CD4-positive, alpha-beta memory T cell (primary cell): ENCODE measurements at regions not wholly inside any gene's neighbourhood (a gene's known extent, or its start where the extent isn't known, plus 50 kb on each side); places are given as distances from the start of the nearest gene placed in this dataset.

Experiments
- CTCF ChIA-PET: fragments of 350-600 bp; sonication (Branson Sonifier 250); formaldehyde crosslinking; loops from one replicate; lab custom pipeline; 2021; ENCODE audit warnings: inconsistent platforms; ENCODE audit not compliant: partially characterized antibody; lab: Charles Lee
- POLR2A ChIA-PET: fragments of 350-600 bp; sonication (Branson Sonifier 250); formaldehyde crosslinking; loops from one replicate; lab custom pipeline; 2021; ENCODE audit not compliant: partially characterized antibody; lab: Charles Lee
- DNase-seq, 5 donors: peaks; one replicate each; pipeline versions ENCODE4 v3.0.0 to v3.0.0-alpha.2; 2020 to 2022; ENCODE audit warnings: mixed read lengths in 1 of 5
- H3K27ac ChIP-seq: one replicate; pipeline ENCODE4 v1.7.0; 2013; ENCODE audit warnings: low read depth, low read length
- H3K27me3 ChIP-seq: 2 replicates; pipeline ENCODE4 v1.7.0; 2013; ENCODE audit warnings: mild to moderate bottlenecking, low read length, moderate library complexity; ENCODE audit not compliant: insufficient read depth
- H3K36me3 ChIP-seq: 2 replicates; pipeline ENCODE4 v1.7.0; 2013; ENCODE audit warnings: mild to moderate bottlenecking, low read length, moderate library complexity; ENCODE audit not compliant: insufficient read depth
- H3K4me1 ChIP-seq: 2 replicates; pipeline ENCODE4 v1.7.0; 2013; ENCODE audit warnings: mild to moderate bottlenecking, low read length, moderate library complexity; ENCODE audit not compliant: insufficient read depth
- H3K4me3 ChIP-seq, 2 donors: one replicate each; pipeline ENCODE4 v1.7.0; 2013; ENCODE audit warnings: low read length in 2 of 2, mild to moderate bottlenecking in 1 of 2
- H3K9me3 ChIP-seq, 2 donors: one replicate each; pipeline ENCODE4 v1.7.0; 2013; ENCODE audit warnings: low read length in 2 of 2, control low read depth in 1 of 2; ENCODE audit not compliant: control insufficient read depth in 1 of 2
- H3K27ac Mint-ChIP-seq, 7 donors: one replicate each; pipeline ENCODE4 v1.8.0; 2020 to 2021; ENCODE audit warnings: mixed read lengths in 7 of 7, mild to moderate bottlenecking in 6 of 7, inconsistent platforms in 3 of 7, moderate library complexity in 3 of 7
- H3K27me3 Mint-ChIP-seq, 2 donors: one replicate each; pipeline ENCODE4 v1.8.0; 2020 to 2021; ENCODE audit warnings: mixed read lengths in 2 of 2
- H3K36me3 Mint-ChIP-seq, 2 donors: one replicate each; pipeline ENCODE4 v1.8.0; 2020 to 2021; ENCODE audit warnings: mixed read lengths in 2 of 2, inconsistent platforms in 1 of 2, mild to moderate bottlenecking in 1 of 2
- H3K4me1 Mint-ChIP-seq, 4 donors: one replicate each; pipeline ENCODE4 v1.8.0; 2020 to 2021; ENCODE audit warnings: mixed read lengths in 4 of 4, mild to moderate bottlenecking in 1 of 4
- H3K4me3 Mint-ChIP-seq, 8 donors: one replicate each; pipeline ENCODE4 v1.8.0; 2020 to 2021; ENCODE audit warnings: mixed read lengths in 8 of 8, mild to moderate bottlenecking in 7 of 8, moderate library complexity in 6 of 8, inconsistent platforms in 3 of 8
- H3K9me3 Mint-ChIP-seq, 8 donors: one replicate each; pipeline ENCODE4 v1.8.0; 2020 to 2021; ENCODE audit warnings: mixed read lengths in 8 of 8, mild to moderate bottlenecking in 5 of 8, inconsistent platforms in 3 of 8, moderate library complexity in 1 of 8
- intact Hi-C: fragments of 100-400 bp; cut with micrococcal nuclease; formaldehyde crosslinking; loops from one replicate; pipeline ENCODE4 v1.15.1; 2023

GRCh38 chr14:85252011-85252410 lies 277.9 kb upstream of the FLRT2 start:
- DNase-seq, result no peak
- H3K27me3 ChIP-seq, result no peaks in the 10 kb centered on the region

DNA sequence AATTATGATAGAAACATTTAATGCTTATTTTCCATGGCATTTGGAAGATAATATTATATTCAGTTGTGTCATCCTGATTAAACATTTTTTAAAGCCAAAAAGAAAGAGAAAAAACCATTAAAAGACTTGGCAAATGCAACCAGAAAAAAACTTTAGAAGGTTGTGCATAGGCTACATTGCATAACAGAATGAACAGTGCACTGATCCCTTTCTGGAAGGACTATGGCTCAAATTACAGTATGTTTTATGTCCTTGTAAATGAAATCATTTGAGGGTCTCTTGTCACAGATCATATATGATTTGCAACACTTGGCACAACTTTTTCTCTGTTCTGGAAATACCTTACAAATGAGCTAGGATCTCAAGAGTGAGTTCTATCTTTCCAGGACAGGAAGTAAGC lies 275.2 kb upstream of the FLRT2 start:
- no peak for DNase-seq
- Histone ChIP-seq H3K9me3 (no peaks in the 10 kb centered on the region), H3K36me3 (no peaks in the 10 kb centered on the region), H3K4me1 (no peaks in the 10 kb centered on the region), H3K4me3 (no peak overlapping the region), H3K27ac (no peak overlapping the region), H3K27me3 (no peaks in the 10 kb centered on the region)
- CTCF ChIA-PET, result no interaction called here
- peaks cover 0 to 6% (median 2%) of the 10 kb centered on the region in 8 donors for H3K9me3 Mint-ChIP-seq
- H3K4me1 Mint-ChIP-seq, result no peaks in the 10 kb centered on the region
- no peak overlapping the region for H3K4me3 Mint-ChIP-seq
- H3K36me3 Mint-ChIP-seq, result no peaks in the 10 kb centered on the region
- intact Hi-C loops, result no loop called here
- no peaks in the 10 kb centered on the region for H3K27me3 Mint-ChIP-seq
- POLR2A ChIA-PET, result no interaction called here
- no peak overlapping the region for H3K27ac Mint-ChIP-seq

More at GRCh38 chr14:85252011-85252410, 277.9 kb upstream of the FLRT2 start:
- Mint-ChIP-seq H3K9me3 (peaks cover 0 to 8% (median 2%) of the 10 kb centered on the region in 8 donors), H3K27me3 (no peaks in the 10 kb centered on the region), H3K27ac (no peak overlapping the region), H3K4me1 (no peaks in the 10 kb centered on the region), H3K36me3 (no peaks in the 10 kb centered on the region), H3K4me3 (no peak overlapping the region)
- Histone ChIP-seq H3K9me3 (no peaks in the 10 kb centered on the region), H3K36me3 (no peaks in the 10 kb centered on the region), H3K4me1 (no peaks in the 10 kb centered on the region), H3K4me3 (no peak overlapping the region), H3K27ac (no peak overlapping the region)
- POLR2A ChIA-PET, result no interaction called here
- CTCF ChIA-PET, result no interaction called here
- intact Hi-C loops, result no loop called here

GRCh38 chr14:85257287-85257686 lies 272.7 kb upstream of the FLRT2 start:
- Histone ChIP-seq H3K4me1 (no peaks in the 10 kb centered on the region), H3K9me3 (no peaks in the 10 kb centered on the region), H3K36me3 (no peaks in the 10 kb centered on the region), H3K27ac (no peak overlapping the region), H3K27me3 (no peaks in the 10 kb centered on the region), H3K4me3 (no peak overlapping the region)
- DNase-seq, result no peak
- Mint-ChIP-seq H3K4me1 (no peaks in the 10 kb centered on the region), H3K36me3 (no peaks in the 10 kb centered on the region), H3K27ac (no peak overlapping the region), H3K27me3 (no peaks in the 10 kb centered on the region), H3K9me3 (peaks cover 0 to 14% (median 4%) of the 10 kb centered on the region in 8 donors), H3K4me3 (no peak overlapping the region)
- CTCF ChIA-PET, result no interaction called here
- POLR2A ChIA-PET, result no interaction called here
- intact Hi-C loops, result no loop called here

- no peaks in the 10 kb centered on the region for H3K36me3 Mint-ChIP-seq
- CTCF ChIA-PET, result no interaction called here
- POLR2A ChIA-PET, result no interaction called here
- H3K9me3 Mint-ChIP-seq, result peaks cover 3 to 16% (median 7%) of the 10 kb centered on the region in 8 donors
- Histone ChIP-seq H3K4me1 (no peaks in the 10 kb centered on the region), H3K36me3 (no peaks in the 10 kb centered on the region), H3K9me3 (no peaks in the 10 kb centered on the region), H3K27me3 (no peaks in the 10 kb centered on the region), H3K27ac (no peak overlapping the region), H3K4me3 (no peak overlapping the region)
- H3K4me1 Mint-ChIP-seq, result no peaks in the 10 kb centered on the region
- intact Hi-C loops, result no loop called here
- no peaks in the 10 kb centered on the region for H3K27me3 Mint-ChIP-seq
- no peak overlapping the region for H3K27ac Mint-ChIP-seq
- no peak for DNase-seq
- H3K4me3 Mint-ChIP-seq, result no peak overlapping the region
These were observed 265.8 kb upstream of the FLRT2 start for GRCh38 chr14:85263916-85264675.

DNA sequence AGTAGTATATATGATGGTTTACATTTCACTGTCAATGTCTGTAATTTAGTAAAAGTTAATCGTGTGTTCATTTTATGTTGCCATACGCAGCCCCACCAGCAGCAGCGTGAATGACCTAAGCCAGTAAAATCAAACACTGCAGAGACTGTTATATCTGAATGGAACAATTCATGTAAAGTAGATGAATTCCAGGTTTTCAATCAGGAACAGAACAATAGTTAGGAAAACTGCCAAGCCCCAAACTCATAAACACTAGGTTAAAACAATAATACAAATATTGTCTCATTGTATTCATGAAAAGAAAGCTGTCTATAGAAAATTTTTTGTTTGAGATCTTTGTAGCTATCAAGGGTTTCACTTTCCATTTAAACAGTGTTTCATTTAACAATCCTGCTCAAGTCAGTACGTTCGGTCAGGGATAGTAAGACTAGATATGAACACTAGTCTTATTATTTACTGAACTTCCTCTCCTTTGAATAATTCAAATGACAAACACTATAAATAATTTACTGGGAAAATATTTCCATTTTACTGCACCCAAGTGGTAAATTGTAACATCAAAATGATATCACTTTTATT lies 256.8 kb upstream of the FLRT2 start:
- Mint-ChIP-seq H3K9me3 (peaks cover 0 to 6% (median 4%) of the 10 kb centered on the region in 8 donors), H3K27ac (no peak overlapping the region), H3K4me3 (no peak overlapping the region), H3K27me3 (no peaks in the 10 kb centered on the region), H3K36me3 (no peaks in the 10 kb centered on the region), H3K4me1 (no peaks in the 10 kb centered on the region)
- intact Hi-C loops, result no loop called here
- DNase-seq, result no peak
- H3K27me3 ChIP-seq, result no peaks in the 10 kb centered on the region
- ChIA-PET CTCF (no interaction called here), POLR2A (interaction anchor here (0.6 kb wide), 1 partner anchor 67 kb away, joined by 3 read pairs; no protein-coding TSS in a partner anchor)
- H3K9me3 ChIP-seq, result no peaks in the 10 kb centered on the region
- H3K36me3 ChIP-seq, result no peaks in the 10 kb centered on the region
- no peak overlapping the region for H3K27ac ChIP-seq
- H3K4me1 ChIP-seq, result no peaks in the 10 kb centered on the region
- H3K4me3 ChIP-seq, result no peak overlapping the region

DNA sequence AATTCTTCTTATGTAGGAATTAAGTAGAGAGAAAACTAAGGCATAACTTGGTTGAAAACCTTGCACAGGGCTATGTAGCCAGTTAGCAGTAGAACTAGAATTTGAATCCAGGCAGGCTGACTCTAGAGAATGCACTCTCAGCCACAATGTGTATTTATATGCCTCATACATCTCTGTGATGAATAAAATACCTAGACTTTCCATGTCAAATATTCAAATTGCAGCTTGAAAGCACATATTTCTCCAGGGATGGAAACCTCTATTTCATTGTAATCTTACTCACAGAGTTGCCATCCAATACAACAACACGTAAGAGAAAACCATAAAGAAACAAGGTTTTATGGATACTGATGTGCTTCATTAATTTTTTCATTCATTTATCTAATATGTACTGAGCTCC lies 256.0 kb upstream of the FLRT2 start:
- H3K4me3 Mint-ChIP-seq, result no peak overlapping the region

DNA sequence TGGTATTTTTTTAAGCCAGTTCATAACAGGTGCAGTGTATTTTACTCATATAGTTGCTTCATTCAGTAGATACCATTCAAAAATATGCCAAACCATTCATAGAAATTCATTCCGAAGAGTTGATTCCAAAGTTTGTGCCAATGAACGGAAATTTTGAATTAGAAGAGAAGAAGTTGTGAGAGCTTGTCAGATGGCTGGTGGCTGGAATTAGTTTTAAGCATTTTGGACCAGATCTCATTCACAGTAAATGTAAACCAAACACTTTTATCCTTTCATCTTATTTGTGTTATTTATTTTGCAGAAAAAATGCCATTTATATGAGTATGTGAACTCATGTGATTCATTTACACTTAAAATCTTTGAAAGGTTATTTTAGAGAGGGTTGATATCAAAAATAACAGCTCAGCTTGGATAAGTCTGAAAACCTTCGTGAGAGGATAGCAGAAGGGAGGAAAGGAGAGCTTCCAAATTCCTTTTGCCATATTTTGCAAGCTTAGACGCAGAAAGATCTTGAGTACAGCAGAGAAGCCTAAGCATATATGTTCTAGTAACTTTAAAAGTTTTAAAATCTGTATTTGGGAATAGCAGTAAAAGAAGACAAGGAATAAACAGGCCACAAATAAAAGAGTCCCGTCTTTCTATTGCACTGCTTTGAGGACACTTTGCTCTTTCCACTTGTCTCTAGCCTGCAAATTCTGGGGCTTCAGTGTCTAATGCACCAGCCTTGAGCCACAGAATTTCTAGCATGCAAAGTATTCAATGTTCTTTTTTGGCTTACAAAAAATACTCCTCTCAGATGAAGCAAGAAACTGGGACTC lies 253.6 kb upstream of the FLRT2 start:
- H3K36me3 Mint-ChIP-seq, result no peaks in the 10 kb centered on the region
- intact Hi-C loops, result no loop called here
- DNase-seq, result no peak
- ChIA-PET CTCF (no interaction called here), POLR2A (no interaction called here)
- peaks cover 0 to 8% (median 5%) of the 10 kb centered on the region in 8 donors for H3K9me3 Mint-ChIP-seq
- no peaks in the 10 kb centered on the region for H3K27me3 Mint-ChIP-seq
- no peaks in the 10 kb centered on the region for H3K27me3 ChIP-seq
- no peaks in the 10 kb centered on the region for H3K4me1 ChIP-seq
- H3K36me3 ChIP-seq, result no peaks in the 10 kb centered on the region
- no peak overlapping the region for H3K27ac Mint-ChIP-seq
- no peaks in the 10 kb centered on the region for H3K9me3 ChIP-seq
- no peak overlapping the region for H3K4me3 Mint-ChIP-seq
- H3K27ac ChIP-seq, result no peak overlapping the region
- H3K4me3 ChIP-seq, result no peak overlapping the region
- no peaks in the 10 kb centered on the region for H3K4me1 Mint-ChIP-seq

More for the DNA sequence above, 256.0 kb upstream of the FLRT2 start:
- POLR2A ChIA-PET, result no interaction called here
- no peaks in the 10 kb centered on the region for H3K27me3 Mint-ChIP-seq
- H3K9me3 ChIP-seq, result no peaks in the 10 kb centered on the region
- H3K27me3 ChIP-seq, result no peaks in the 10 kb centered on the region
- H3K4me1 ChIP-seq, result no peaks in the 10 kb centered on the region
- H3K27ac ChIP-seq, result no peak overlapping the region
- DNase-seq, result no peak
- CTCF ChIA-PET, result no interaction called here
- no peaks in the 10 kb centered on the region for H3K4me1 Mint-ChIP-seq
- H3K27ac Mint-ChIP-seq, result no peak overlapping the region
- H3K36me3 Mint-ChIP-seq, result no peaks in the 10 kb centered on the region
- intact Hi-C loops, result no loop called here
- H3K9me3 Mint-ChIP-seq, result peaks cover 0 to 8% (median 4%) of the 10 kb centered on the region in 8 donors
- no peak overlapping the region for H3K4me3 ChIP-seq
- no peaks in the 10 kb centered on the region for H3K36me3 ChIP-seq
